Bronchial epithelial cell (primary cell): ENCODE measurements at regions not wholly inside any gene's neighbourhood (a gene's known extent, or its start where the extent isn't known, plus 50 kb on each side); places are given as distances from the start of the nearest gene placed in this dataset.

Source experiments
- DNase-seq: peaks from one replicate; pipeline ENCODE4 v3.0.0-alpha.2; 2010; ENCODE audit warnings: low read depth
- FAIRE-seq: peaks from 2 replicates; lab custom pipeline; 2011; peaks lifted over from hg19 to GRCh38; lab: Jason Lieb, UNC
- H3K27me3 ChIP-seq: 2 replicates; pipeline ENCODE4 v1.5.1; 2011; ENCODE audit warnings: low read length; ENCODE audit not compliant: control insufficient read depth, insufficient read depth
- H3K36me3 ChIP-seq: 2 replicates; pipeline ENCODE4 v1.5.1; 2011; ENCODE audit warnings: low read length; ENCODE audit not compliant: control insufficient read depth, insufficient read depth
- H3K4me3 ChIP-seq: 2 replicates; pipeline ENCODE4 v1.5.1; 2011; ENCODE audit warnings: mild to moderate bottlenecking, low read depth, low read length, control low read depth
- CTCF ChIP-seq: IDR thresholded peaks from 2 replicates; pipeline ENCODE4 v1.5.1; 2011; ENCODE audit warnings: mild to moderate bottlenecking, moderate library complexity, low read length, control low read depth, inconsistent platforms; ENCODE audit not compliant: insufficient read depth, severe bottlenecking

- no peak for DNase-seq
- TF ChIP-seq CTCF: no peak
- H3K36me3 ChIP-seq: no peaks in the 10 kb centered on the region
- H3K27me3 ChIP-seq: no peaks in the 10 kb centered on the region
- no peak for FAIRE-seq
- no peak overlapping the region for H3K4me3 ChIP-seq
Observed at GRCh38 chr2:14891546-14891945, 259.0 kb downstream of the LRATD1 start.

GRCh38 chr2:14896330-14897030 is 264.0 kb downstream of the LRATD1 start:
- Histone ChIP-seq H3K36me3 (no peaks in the 10 kb centered on the region), H3K27me3 (no peaks in the 10 kb centered on the region), H3K4me3 (no peak overlapping the region)
- no peak for TF ChIP-seq CTCF
- FAIRE-seq (no peak), DNase-seq (no peak)

- Histone ChIP-seq H3K27me3 (no peaks in the 10 kb centered on the region), H3K36me3 (no peaks in the 10 kb centered on the region), H3K4me3 (no peak overlapping the region)
- FAIRE-seq (no peak), DNase-seq (no peak)
- TF ChIP-seq CTCF: no peak
Observed at GRCh38 chr2:14899621-14900414, 267.3 kb downstream of the LRATD1 start.

GRCh38 chr2:14901737-14902136 is 269.2 kb downstream of the LRATD1 start:
- FAIRE-seq: no peak
- no peak for DNase-seq
- no peak for TF ChIP-seq CTCF

GRCh38 chr2:14902953-14903352 is 270.4 kb downstream of the LRATD1 start:
- Histone ChIP-seq H3K4me3 (no peak overlapping the region), H3K27me3 (no peaks in the 10 kb centered on the region), H3K36me3 (no peaks in the 10 kb centered on the region)
- DNase-seq (no peak), FAIRE-seq (no peak)
- no peak for TF ChIP-seq CTCF

More at GRCh38 chr2:14901737-14902136, 269.2 kb downstream of the LRATD1 start:
- no peaks in the 10 kb centered on the region for H3K27me3 ChIP-seq
- no peak overlapping the region for H3K4me3 ChIP-seq
- no peaks in the 10 kb centered on the region for H3K36me3 ChIP-seq
